Psoas muscle (tissue), 7 donors: ENCODE measurements at regions not wholly inside any gene's neighbourhood (a gene's known extent, or its start where the extent isn't known, plus 50 kb on each side); places are given as distances from the start of the nearest gene placed in this dataset.
"Not testable (repeated sequence)": the region's sequence is repeated elsewhere in the genome, so short reads cannot be mapped to it uniquely, and the experiment has no call there.

Source experiments
- ATAC-seq, 4 donors: fragments of 200-7000 bp; cut with Tn5 transposase; one replicate each; pipeline ENCODE4 v1.9.1; 2020; ENCODE audit warnings: moderate library complexity in 3 of 4, mild to moderate bottlenecking in 2 of 4
- DNase-seq, 2 donors: peaks; one replicate each; pipeline ENCODE4 v3.0.0-alpha.2; 2020
- H3K27ac ChIP-seq: fragments of 200-600 bp; one replicate; pipeline ENCODE4 v1.8.0; 2022
- H3K27me3 ChIP-seq, 3 donors: fragments of 200-600 bp in 1 of 3; one replicate each; pipeline versions ENCODE4 v1.6.1 to v1.8.0; 2013 to 2022; ENCODE audit warnings: low read length in 2 of 3, mild to moderate bottlenecking in 2 of 3, moderate library complexity in 1 of 3; ENCODE audit not compliant: insufficient read depth in 3 of 3
- H3K36me3 ChIP-seq, 2 donors: fragments of 200-600 bp in 1 of 2; one replicate each; pipeline versions ENCODE4 v1.6.1 to v1.8.0; 2013 to 2022; ENCODE audit warnings: low read depth in 1 of 2, mild to moderate bottlenecking in 1 of 2, moderate library complexity in 1 of 2; ENCODE audit not compliant: insufficient read depth in 1 of 2
- H3K4me1 ChIP-seq: fragments of 200-600 bp; one replicate; pipeline ENCODE4 v1.8.0; 2022
- H3K4me3 ChIP-seq: fragments of 200-600 bp; one replicate; pipeline ENCODE4 v1.8.0; 2022; ENCODE audit warnings: mild to moderate bottlenecking
- H3K9me3 ChIP-seq: fragments of 200-600 bp; one replicate; pipeline ENCODE4 v1.8.0; 2022
- CTCF ChIP-seq: fragments of 200-600 bp; IDR thresholded peaks from one replicate; pipeline ENCODE4 v1.8.0; 2022; ENCODE audit warnings: antibody characterized with exemption
- WGBS, 3 donors: extraction: QIAGEN DNeasy Blood & Tissue Kit; methylation state at CpG; one replicate each; pipeline versions ENCODE4 v1.1.6 to v1.1.7; 2013; 5-methylcytosine and 5-hydroxymethylcytosine counted together
- intact Hi-C, 2 donors: fragments of 100-400 bp; cut with DNase I; formaldehyde crosslinking; loops; one replicate each; pipeline versions ENCODE4 v1.11.0 to v1.14.2; 2022
- donor health status: healthy with polysubstance abuse.
- donor health status: DM: no; HTN: no; CAD: no; lungs with moderate emphysema.
- donor health status: Bipolar disorder and iron deficiency.
- donor health status: healthy.
- donor health status: DM: yes; HTN: yes; CAD: no.
- donor health status: DM: no; HTN: no; CAD: no.
- donor health status: DM: yes; HTN: yes; CAD: no.

DNA sequence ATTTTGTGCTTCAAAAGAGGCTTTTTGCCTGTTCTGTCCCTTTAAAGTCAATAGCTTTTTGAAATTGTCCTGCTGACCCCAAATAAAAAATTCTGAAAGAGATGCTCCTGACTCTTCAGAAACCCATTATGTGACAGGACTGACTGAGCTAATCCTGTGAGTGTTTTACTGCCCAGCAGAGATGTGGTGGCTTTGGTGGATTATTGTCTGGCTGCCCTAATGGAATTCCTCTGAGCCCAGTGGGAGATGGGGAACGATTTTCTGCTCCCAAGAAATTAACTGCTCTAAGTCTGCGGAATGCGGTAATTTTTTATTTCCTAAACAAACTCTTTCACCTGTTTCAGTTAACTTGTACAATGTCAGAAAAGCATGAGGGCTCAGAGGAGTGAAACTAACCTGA is 258.2 kb downstream of the IKZF2 start:
- ATAC-seq (no peak), DNase-seq (no peak)
- 16 to 22% (median 18%) methylated on average over 3 of the region's 3 CpGs for WGBS, 3 donors
- H3K9me3 ChIP-seq: no peaks in the 10 kb centered on the region
- no peak overlapping the region for H3K27ac ChIP-seq
- intact Hi-C loops: loop anchor here in 1 of 2 donors (10.0 kb wide), 1 partner anchor 48 kb away; no protein-coding TSS in a partner anchor
- H3K4me3 ChIP-seq: no peak overlapping the region
- H3K27me3 ChIP-seq: no peaks in the 10 kb centered on the region
- H3K4me1 ChIP-seq: peaks cover 6% of the 10 kb centered on the region
- TF ChIP-seq CTCF: no peak
- no peaks in the 10 kb centered on the region for H3K36me3 ChIP-seq

- Histone ChIP-seq H3K27me3 (no peaks in the 10 kb centered on the region), H3K9me3 (no peaks in the 10 kb centered on the region), H3K27ac (no peak overlapping the region), H3K4me1 (peaks cover 6% of the 10 kb centered on the region), H3K4me3 (no peak overlapping the region), H3K36me3 (no peaks in the 10 kb centered on the region)
- ATAC-seq (no peak), DNase-seq (no peak)
- intact Hi-C loops: loop anchor here in 1 of 2 donors (10.0 kb wide), 1 partner anchor 47 kb away; no protein-coding TSS in a partner anchor
- peak; percentile 21 for TF ChIP-seq CTCF
- 52 to 68% (median 53%) methylated on average over 3 of the region's 3 CpGs for WGBS, 3 donors
Observed at GRCh38 chr2:212892193-212892592, 259.2 kb downstream of the IKZF2 start.

DNA sequence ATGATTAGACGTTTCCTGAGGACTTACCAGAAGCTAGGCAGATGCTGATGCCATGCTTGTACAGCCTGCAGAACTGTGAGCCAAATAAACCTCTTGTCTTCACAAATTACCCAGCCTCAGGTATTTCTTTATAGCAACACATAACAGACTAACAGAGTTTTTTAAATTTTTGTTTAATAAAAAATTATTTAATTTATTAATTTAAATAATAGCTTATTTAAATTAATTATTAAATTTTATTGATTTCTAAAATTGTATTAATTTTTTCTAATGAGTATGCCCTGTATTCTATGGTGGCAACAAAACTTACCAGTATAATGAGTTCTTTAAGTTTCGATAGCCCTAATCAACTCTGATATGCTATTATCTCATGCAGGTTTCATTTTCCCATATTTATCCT is 259.8 kb downstream of the IKZF2 start:
- ATAC-seq (no peak), DNase-seq (no peak)
- Histone ChIP-seq H3K27ac (no peak overlapping the region), H3K36me3 (no peaks in the 10 kb centered on the region), H3K27me3 (no peaks in the 10 kb centered on the region), H3K9me3 (no peaks in the 10 kb centered on the region), H3K4me3 (no peak overlapping the region), H3K4me1 (peaks cover 6% of the 10 kb centered on the region)
- intact Hi-C loops: loop anchor here in 1 of 2 donors (10.0 kb wide), 1 partner anchor 47 kb away; no protein-coding TSS in a partner anchor
- no peak for TF ChIP-seq CTCF
- 73 to 76% (median 75%) methylated on average over 2 of the region's 2 CpGs for WGBS, 3 donors

DNA sequence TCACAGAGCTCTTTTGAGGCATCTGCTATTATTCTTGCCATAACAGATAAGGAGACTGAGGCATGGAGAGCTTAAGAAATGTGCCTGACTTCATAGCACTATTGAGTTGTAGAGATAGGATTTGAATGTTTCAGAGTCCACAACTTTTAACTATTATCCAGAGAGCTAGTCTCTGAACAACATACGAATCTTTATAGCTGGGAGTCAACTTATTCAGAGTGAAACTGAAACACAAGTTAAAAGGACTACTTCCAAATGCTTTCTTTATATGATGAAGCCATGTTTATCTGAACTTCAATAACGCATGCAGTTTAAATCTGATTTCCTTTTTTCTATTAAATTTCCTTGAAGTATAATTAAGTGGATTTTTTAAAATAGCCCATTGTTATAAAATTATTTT is 268.8 kb downstream of the IKZF2 start:
- Histone ChIP-seq H3K27me3 (no peaks in the 10 kb centered on the region), H3K9me3 (no peaks in the 10 kb centered on the region), H3K4me1 (no peaks in the 10 kb centered on the region), H3K4me3 (no peak overlapping the region), H3K36me3 (no peaks in the 10 kb centered on the region), H3K27ac (no peak overlapping the region)
- ATAC-seq (no peak), DNase-seq (no peak)
- intact Hi-C loops: no loop called here
- 89 to 91% (median 89%) methylated on average over 2 of the region's 2 CpGs for WGBS, 3 donors
- TF ChIP-seq CTCF: no peak

- H3K4me1 ChIP-seq, intact Hi-C loops, H3K4me3 ChIP-seq, H3K9me3 ChIP-seq, H3K27ac ChIP-seq, DNase-seq, H3K36me3 ChIP-seq, ATAC-seq, H3K27me3 ChIP-seq: not testable (repeated sequence)
- 91 to 94% (median 93%) methylated on average over 6 of the region's 6 CpGs for WGBS, 3 donors
Observed at GRCh38 chr2:212876556-212876955, 274.9 kb downstream of the IKZF2 start.

DNA sequence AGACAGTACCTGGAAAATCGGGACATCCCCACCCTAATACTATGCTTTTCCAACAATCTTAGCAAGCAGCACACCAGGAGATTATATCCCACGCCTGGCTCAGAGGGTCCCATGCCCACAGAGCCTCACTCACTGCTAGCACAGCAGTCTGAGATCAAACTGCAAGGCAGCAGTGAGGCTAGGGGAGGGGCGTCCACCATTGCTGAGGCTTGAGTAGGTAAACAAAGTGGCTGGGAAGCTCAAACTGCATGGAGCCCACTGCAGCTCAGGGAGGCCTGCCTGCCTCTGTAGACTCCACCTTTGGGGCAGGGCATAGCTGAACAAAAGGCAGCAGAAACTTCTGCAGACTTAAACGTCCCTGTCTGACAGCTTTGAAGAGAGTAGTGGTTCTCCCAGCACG is 275.5 kb downstream of the IKZF2 start:
- H3K27ac ChIP-seq, H3K4me3 ChIP-seq, ATAC-seq, DNase-seq, H3K9me3 ChIP-seq, intact Hi-C loops, H3K36me3 ChIP-seq, H3K4me1 ChIP-seq, H3K27me3 ChIP-seq: not testable (repeated sequence)
- WGBS, 3 donors: 73 to 85% (median 82%) methylated on average over 5 of the region's 5 CpGs
